Activated CD4-positive, alpha-beta T cell treated with anti-CD3 and anti-CD28 coated beads for 4 hours (primary cell): ENCODE measurements at regions not wholly inside any gene's neighbourhood (a gene's known extent, or its start where the extent isn't known, plus 50 kb on each side); places are given as distances from the start of the nearest gene placed in this dataset.
"Not testable (repeated sequence)": the region's sequence is repeated elsewhere in the genome, so short reads cannot be mapped to it uniquely, and the experiment has no call there.

ENCODE experiments used
- DNase-seq, 2 donors: peaks; one replicate each; pipeline ENCODE4 v3.0.0-alpha.2; 2020

DNA sequence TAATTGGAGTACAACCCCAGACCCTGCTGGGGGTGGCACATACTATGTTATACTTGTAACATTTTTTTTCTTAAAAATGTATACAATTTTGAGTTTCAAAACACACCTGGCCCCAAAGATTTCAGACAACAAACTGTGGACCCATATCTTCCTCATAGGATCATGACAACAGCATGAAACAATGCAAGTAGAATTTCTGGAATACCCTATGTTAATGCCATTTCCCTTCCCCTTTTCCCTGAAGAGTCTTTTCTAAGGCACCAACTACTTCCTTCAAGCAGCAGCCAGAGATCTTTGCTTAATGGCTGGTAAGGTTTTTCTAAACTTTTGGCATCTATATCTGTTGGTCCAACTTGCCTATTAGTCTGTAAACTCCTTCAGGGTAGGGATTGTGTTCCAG is 99.9 kb upstream of the SERBP1 start:
- no peak for DNase-seq

DNA sequence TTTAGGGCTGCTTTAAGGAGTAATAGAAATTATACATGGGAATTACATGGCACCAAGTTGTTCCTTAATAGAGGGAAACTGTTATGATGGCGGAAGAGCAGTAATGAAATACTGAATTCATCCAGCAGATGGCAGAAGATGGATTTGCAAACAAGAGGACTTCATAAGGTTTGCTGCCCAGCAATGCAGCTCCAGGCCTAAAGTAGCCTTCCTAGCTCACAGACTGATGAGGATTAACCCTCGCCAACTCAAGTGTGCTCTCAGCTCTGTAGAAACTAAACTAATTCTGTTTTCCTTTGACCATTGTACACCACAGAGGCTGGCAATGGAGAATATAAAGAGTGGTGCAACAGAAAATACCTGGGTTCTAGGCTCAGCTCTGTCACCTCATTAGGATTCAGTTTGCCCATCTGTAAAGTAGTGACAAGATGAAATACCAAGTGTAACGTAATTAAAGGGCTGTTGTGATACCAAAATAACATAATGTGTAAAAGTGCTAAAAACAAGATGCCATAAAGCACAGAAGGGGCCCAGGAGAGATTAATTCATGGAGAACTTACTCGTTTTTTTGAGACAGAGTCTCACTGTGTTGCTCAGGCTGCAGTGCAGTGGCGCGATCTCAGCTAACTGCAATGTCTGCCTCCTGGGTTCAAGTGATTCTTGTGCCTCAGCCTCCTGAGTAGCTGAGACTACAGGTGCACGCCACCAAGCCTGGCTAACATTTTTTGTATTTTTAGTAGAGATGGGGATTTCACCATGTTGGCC is 102.4 kb upstream of the SERBP1 start:
- peak in 1 of 2 donors; percentile 5 for DNase-seq

DNA sequence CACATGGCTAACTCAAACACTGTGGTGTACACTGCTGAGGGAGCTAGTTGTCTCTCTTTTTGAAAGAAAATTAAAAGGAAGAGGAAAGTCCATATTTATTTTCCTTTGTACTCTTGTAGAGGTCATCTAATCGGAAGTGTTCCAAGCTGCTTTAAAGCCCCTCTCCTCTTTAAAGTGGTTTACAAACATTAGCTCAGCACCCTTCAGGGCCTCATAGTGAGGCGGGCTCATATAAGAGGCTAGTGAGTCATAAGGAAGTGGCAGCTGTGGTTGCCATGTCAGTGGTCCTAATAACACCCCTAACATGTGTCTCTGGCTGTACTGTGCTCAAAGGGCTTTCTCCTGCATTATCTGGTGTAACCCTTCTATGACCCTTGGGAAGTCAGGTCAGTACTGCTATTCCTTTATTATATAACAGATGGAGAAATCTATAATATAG is 104.4 kb upstream of the SERBP1 start:
- no peak for DNase-seq

DNA sequence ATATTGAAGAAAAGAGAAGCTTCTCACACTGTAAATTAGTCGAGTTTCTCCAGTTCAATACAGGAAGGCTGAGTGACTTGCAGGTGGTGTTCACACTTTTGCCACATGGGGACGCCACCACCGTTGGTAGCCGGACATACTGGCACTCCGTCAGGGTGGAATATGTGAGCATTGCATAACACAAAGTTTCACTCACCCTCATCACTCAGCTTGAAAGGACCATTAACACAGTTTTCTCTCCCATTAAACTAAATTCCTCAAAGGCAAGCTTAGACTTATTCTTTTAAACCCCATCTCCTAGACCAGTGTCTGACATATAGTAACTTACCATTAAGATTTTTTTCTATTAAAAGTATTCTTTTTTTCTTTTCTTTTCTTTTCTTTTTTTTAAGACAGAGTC is 105.3 kb upstream of the SERBP1 start:
- DNase-seq, result peak in 1 of 2 donors; percentile 13

DNA sequence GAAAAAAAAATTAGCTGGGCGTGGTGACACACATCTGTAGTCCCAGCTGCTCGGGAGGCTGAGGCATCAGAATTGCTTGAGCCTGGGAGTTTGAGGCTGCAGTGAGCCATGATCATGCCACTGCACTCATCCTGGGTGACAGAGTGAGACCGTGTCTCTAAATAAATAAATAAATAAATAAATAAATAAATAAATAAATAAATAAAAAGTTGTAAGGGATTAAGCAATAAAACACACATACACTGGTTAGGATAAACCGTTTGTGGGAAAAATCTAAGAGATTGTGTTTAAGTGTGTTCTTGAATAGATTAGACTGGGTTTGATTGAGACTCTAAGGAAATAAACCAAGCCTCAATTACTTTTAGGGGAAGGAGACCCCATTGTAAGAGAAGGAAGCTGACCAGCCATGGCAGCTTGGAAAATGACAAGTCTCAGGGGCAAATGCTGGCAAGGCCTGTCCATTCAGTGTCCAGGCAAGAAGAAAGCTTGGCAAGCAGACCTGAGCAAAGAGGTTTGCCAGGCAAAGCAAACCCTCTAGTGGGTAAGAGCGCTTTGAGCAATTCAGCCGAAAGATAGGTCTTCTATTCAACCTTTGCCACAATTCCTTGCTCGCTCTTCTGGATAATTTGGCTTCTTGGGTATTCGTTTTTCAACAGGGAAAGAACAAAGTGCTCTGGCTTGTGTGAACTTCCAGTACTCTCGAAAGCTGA is 106.9 kb upstream of the SERBP1 start:
- no peak for DNase-seq

DNA sequence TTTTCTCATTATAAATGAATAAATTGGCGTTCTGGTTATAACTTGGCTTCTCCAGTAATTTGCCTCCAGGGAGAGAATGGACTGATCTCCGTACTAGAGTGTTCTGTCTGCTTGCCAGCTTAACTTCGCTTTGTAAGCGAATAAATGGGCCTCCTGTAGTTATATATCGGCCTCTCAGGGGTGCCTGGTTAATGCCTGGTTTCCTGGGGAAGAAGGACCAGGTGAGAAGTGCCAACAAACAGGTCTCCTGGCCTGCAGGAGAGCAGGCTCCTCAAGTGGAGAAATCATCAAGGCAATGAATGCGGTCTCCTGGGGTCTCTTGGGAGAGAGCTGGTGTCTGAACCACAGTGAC is 107.4 kb upstream of the SERBP1 start:
- DNase-seq, result no peak

DNA sequence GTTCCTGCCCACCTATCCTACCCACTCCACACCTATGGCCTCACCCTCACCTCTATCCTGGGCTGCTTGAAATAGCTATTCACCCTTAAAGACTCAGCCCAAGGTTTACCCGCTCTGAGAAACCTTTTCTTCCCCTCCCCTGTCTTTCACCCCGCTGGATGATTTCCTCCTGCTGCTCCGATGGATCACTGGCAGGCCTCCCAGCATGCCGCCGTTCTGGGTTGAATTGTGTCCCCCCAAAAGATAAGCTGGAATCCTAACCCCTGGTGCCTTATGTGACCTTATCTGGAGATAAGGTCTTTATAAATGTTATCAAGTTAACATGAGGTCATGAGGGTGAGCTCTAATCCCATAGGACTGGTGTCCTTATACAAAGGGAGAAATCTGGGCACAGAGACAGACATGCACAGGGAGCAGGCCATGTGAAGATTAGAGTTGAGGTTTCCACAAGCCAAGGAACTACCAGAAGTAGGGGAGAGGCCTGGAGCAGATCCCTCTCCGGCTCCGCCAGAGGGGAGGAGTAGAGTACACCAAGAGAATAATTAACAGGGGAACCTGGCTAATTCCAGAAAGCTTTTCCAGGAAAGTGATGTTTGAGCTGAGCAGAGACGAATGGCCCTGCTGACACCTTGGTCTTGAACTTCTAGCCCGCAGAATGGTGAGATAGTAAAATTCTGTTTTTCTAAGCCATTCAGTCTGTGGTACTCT is 110.0 kb upstream of the SERBP1 start:
- no peak for DNase-seq

DNA sequence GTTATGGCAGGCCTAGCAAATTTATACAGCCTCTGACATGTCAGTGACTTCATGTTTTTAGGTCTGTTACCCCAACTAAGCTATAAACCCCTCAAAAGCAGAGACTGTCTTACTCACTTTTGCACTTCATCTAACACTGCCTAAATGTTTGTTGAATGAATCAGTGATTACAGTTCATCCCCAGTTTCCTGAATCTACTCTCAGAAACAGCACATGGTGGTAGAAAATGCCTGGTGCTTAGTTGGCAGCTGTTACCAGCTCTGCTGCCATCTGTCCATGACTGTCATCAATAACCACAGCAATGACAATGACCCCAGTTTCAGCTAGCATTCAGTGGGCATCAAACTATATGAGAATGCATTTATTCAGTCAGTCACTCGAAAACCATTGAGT is 110.5 kb upstream of the SERBP1 start:
- no peak for DNase-seq

DNA sequence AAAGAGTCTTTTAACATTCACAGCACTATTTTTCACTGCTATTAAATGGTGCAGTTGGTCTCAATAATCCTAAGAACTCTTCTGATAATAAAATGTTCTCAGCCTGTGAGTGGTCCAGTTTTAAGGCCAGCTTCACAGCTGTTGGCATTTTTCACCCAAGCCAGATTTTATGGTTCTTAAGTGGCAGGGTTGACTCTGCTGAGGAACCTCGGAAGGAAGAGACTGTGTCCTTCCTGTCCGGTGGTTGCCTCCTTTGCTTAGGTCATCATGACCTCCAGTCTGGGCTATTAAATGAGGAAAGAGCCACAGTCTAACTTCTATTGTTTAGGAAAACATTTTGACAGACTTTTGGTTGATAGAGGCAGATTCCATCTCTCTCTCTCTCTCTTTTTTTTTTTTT is 112.5 kb upstream of the SERBP1 start:
- no peak for DNase-seq

DNA sequence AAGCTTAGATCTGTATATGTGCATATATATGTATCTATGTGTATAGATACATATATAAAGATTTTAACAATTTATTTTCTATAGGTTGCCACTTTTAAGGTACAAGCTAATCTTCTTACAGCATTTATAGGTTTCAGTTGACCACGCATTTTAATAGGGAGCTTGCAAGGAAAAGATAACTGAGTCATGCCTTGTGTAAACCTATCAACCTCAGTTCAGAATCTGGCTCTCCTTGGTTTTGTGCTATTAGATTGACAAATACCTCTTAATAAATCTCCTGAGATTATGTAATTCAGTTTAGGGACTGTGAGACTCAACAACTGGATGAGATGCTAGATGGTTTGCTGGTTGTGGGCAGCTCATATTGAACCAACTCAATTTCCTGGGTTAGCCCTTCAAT is 114.7 kb upstream of the SERBP1 start:
- DNase-seq, result no peak

DNA sequence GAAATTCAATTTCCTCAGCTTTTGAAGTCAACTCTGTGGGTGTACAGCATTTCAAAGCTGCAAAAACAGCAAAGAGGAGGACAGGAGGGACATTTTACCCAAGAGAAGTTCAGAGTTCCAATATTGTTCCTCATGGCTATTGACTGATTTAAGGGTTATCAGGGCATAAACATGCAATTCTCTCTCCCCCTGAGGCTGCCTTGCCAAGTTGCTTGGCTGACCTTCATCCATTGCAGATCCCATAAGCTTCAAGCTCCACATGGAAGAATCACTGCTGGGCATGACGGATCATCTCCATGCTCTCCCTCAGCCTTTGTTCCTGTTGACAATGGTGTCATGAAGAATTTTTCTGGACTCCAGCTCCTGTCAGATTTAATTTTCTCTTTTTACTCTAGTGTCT is 115.2 kb upstream of the SERBP1 start:
- no peak for DNase-seq

DNA sequence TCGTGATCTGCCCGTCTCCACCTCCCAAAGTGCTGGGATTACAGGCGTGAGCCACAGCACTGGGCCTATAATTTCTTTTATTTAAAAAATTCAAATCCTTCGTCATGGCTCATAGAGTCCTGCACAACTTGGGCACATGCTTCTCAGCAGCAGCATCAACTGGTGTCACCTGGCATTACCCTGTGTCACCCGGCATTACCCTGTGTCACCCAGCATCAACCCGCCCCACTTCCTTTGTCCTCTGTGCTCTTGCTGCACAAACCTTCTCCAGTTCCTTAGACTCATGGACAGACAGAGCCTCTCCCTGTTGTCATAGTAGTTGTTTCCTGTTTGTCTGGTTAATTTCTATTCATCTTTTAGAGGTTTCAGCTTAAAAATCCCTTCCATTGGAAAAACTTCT is 121.2 kb upstream of the SERBP1 start:
- DNase-seq, result no peak

DNA sequence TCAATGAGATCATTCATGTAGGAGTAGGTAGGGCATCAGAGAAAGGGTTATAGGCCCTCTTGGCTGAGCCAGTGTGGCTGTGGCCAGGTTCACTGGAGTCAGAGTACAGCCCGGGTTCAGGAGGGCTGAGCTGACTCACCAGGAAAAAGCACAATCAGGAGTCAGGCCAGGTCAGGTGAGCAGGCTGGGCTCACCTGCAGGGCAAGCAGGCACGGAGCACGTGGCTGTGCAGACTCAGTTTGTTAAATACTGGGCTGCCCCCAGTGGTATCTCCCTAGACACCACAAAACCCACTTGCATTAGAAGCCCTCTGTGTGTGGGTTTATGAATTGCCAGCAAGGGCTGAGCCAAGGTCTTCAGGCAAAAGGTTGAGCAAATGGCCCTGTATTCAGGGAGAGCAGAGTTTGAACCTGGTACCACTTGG is 122.1 kb upstream of the SERBP1 start:
- no peak for DNase-seq

DNA sequence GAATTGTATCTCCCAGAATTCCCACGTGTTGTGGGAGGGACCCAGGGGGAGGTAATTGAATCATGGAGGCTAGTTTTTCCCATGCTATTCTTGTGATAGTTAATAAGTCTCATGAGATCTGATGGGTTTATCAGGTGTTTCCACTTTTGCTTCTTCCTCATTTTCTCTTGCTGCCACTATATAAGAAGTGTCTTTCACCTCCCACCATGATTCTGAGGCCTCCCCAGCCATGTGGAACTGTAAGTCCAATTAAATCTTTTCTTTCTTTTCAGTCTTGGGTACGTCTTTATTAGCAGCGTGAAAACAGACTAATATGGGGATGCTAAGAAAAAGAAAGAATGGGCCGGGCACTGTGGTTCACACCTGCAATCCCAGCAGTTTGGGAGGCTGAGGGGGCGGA is 124.0 kb upstream of the SERBP1 start:
- not testable (repeated sequence) for DNase-seq

DNA sequence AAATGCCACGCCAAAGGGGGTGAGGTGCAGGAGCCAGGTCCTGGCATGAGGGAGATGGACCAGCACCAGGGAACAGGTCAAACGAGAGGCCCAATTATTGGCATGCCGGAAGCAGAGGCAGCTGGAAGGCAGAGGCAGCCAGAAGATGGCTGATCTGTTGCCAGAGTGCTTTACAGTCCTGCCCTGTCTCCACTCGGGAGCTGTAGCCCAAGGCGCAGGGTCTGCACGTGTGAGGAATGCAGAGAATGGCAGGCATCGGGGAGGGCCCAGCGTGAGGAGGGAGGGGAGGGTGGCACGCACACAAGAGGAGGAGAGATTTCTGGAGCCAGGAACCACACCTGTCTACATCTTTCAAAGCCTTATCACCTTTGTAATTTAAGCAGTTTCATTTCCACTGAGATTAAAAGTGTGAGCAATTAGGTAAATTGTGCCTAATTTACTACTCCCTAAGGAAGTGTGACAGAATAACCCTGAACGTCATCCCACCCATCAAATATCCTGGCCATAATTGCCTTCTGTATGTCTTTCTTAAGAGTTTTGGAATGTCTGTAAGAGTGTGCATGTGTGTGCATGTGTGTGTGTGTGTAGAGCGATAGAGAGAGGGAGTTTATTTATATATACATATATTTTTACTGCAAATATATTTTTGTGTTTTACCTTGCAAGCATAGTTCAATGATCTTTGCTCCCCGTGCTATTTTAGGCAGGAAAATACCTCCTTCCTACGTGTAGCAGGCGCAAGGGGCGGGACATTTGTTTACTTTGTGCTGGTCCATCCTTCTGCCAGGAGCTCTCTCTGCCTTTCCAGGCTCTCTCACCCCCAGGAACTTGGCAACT is 125.5 kb upstream of the SERBP1 start:
- DNase-seq, result no peak

DNA sequence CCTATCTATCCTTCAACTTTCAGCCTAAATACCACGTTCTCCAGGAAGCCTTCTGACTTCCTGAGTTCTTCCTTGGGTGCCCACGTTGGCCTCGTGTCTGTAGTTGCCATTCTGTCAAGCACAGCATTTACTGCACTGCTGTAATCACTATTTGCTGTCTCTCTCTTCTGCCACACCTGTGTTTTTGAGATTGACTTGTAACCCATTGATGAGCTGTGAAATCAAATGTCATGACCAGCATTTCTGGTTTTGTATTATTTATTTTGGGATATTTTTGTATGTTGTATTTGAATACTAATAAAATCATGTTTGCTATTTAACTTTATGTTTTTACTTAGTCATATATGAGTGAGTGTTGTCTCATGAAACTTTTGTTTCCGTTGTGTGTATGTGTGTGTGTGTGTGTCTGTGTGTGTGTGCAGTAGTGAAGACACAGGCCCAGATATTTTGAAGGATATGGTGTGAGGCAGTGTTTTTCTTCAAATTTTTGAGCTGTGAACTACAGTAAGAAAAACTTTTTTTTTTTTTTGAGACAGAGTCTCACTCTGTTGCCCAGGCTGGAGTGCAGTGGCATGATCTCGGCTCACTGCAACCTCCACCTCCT is 126.2 kb upstream of the SERBP1 start:
- DNase-seq, result no peak

DNA sequence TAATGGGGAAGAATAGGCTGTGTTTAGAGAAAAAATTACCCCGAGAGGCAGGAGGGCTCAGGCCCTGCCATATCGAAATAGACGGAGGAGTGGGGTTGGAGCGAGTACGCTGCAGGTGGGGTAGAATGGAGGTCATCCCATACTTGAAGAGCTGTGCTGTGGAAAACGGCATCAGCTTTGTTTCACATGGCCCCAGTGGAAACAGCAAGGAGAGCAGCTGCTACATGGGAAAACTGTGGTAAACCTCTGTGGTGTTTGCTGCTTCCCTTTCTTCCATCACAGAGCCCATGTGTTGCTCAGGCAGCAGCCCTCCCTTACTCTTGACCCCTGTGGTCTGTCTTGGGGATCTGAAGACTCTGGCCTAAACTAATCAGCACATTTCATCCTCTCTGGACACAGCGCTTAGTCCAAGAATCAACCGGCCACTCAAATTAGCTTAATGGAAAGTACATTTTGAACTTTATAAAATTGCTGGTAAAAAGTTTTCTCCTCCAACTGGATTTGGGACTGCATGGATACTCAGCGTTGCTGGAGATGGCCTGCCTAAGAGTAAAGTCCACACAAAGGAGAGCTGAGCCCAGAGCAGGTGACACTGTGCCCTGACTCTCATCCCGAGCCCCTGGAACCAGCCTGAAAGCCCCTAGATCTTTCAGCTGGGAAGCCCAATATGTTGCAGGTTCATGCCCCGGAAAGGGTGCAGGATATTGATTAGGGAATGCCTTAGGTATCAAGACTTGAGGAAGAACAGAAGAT is 127.1 kb upstream of the GADD45A start:
- no peak for DNase-seq

DNA sequence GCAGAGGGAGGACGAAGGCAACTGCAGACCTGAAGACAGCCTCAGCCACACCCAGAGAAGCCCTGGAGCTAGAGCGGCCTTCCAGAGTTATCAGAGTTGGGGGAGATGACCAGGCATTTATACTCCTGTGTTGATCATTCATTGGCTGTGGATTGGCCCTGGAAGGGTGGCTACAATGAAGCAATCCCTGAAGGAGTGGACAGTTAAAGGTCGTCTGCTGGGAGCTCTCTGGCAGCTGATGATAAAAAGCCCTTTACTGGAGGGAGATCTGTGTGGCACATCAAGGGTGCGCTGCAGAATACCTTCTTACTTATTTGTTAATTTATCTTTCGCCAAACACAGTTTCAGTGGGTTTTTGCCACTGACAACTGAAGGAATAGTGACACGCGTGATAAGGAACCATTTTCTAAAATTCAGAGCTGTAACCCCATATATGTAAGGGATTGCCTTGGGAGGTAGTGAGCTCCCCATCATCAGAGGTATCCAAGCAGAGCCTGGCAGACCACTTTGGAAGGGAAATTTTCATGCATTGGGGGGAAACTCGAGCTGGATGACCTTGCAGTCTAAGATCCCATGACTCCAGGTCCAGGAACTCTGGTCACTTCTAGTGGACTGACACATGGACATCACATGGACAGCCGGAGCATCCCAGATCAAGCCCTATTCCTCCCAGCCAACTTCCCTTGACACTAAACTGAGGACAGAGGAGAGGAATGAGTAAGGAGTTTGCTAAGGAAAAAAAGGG is 126.4 kb upstream of the GADD45A start:
- DNase-seq, result no peak

DNA sequence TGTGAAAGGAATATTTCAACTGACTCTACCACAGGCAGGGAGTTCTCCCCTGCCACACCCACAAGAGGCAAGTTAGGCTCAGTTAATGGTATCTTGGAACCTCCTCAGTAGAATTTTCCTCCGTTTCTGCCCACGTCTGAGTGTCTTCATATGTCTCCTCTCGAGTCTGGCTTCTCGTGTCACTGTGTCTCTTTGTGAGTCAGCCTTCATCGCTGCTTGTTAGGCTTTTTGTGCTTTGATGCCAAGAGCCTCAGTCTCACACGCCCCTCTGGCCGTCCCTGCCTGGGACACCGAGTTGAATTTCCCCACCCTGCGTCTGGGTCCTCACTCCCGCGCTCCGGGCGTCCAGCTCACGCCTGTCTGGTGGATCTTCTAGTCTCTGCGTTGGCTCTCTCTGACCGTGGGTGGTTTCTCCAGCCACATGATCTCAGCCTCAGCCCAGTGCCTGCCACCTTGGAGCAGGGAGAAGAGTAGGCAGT is 125.7 kb upstream of the GADD45A start:
- DNase-seq, result no peak

DNA sequence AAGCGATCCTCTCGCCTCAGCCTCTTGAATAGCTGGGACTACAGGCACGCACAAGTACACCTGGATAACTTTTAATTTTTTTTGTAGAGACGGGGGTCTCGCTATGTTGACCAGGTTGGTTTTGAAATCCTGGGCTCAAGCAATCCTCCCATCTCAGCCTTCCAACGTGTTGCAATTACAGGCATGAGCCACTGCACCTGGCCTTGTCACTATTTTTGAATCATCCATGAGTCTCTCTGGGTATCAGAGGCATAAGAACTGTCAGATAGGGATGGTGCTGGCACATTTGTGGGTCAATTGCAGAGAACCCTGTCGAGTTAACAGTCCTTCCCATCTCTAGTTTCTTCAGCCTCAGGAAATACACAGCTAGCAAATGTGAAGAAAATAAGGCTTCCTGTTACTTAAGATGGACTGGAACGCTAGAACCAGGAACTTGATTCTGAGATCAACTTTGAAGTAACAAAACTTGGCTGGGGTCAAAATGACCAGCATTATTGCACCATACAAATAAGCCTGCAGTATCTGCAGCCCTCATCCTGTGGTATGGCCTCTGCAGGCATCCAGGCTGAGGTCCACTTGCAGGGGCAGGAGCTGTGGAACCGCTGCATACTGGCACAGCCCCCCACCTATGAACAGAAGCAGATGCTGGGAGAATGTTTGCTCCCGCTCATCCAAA is 124.3 kb upstream of the GADD45A start:
- no peak for DNase-seq
